GM06990 (cell line): ENCODE measurements at regions not wholly inside any gene's neighbourhood (a gene's known extent, or its start where the extent isn't known, plus 50 kb on each side); places are given as distances from the start of the nearest gene placed in this dataset.

ENCODE experiments used
- DNase-seq: peaks from one replicate; pipeline ENCODE4 v3.0.0-alpha.2; 2011; ENCODE audit not compliant: insufficient read length; ENCODE audit errors: extremely low read depth
- H3K27me3 ChIP-seq: replicated peaks from 2 replicates; pipeline ENCODE4 v1.6.0; 2011; ENCODE audit warnings: low read length; ENCODE audit not compliant: control insufficient read depth, insufficient read depth
- H3K36me3 ChIP-seq: 2 replicates; pipeline ENCODE4 v1.5.1; 2011; ENCODE audit warnings: low read length; ENCODE audit not compliant: control insufficient read depth, insufficient read depth
- H3K4me3 ChIP-seq: replicated peaks from 2 replicates; pipeline ENCODE4 v1.5.1; 2011; ENCODE audit warnings: low read depth, mild to moderate bottlenecking, control low read depth, low read length
- TF ChIP-seq, protein P1 (sequence below): IDR thresholded peaks from 2 replicates; pipeline ENCODE4 v1.5.1; 2011; ENCODE audit warnings: low read length, control low read depth, mild to moderate bottlenecking, inconsistent platforms; ENCODE audit not compliant: insufficient read depth, poor library complexity, severe bottlenecking

DNA sequence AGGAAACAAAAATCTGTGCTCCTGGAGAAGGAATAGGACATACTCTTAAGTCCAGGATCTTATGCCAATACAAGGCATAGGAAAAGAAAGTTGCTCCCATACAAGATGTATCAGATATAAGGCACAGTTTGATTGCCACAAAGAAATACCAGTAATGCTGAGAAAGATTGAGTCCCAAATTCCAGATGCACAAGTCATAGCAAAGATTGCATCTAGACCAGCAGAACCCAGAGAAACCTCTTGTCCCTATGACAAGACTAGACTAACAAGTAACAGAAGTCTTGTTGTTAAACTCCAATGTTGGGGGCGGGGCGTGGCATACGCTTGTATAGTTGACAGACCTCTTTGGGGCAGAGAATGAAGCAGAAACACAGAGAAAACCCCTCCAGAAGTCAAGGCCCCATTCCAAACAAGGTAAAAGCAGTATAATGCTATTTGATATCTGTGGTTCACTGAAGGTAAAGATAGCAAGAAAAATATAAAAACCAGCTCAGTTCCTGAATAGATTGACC lies 671.5 kb upstream of the GRIA3 start:
- TF ChIP-seq, protein P1, sequence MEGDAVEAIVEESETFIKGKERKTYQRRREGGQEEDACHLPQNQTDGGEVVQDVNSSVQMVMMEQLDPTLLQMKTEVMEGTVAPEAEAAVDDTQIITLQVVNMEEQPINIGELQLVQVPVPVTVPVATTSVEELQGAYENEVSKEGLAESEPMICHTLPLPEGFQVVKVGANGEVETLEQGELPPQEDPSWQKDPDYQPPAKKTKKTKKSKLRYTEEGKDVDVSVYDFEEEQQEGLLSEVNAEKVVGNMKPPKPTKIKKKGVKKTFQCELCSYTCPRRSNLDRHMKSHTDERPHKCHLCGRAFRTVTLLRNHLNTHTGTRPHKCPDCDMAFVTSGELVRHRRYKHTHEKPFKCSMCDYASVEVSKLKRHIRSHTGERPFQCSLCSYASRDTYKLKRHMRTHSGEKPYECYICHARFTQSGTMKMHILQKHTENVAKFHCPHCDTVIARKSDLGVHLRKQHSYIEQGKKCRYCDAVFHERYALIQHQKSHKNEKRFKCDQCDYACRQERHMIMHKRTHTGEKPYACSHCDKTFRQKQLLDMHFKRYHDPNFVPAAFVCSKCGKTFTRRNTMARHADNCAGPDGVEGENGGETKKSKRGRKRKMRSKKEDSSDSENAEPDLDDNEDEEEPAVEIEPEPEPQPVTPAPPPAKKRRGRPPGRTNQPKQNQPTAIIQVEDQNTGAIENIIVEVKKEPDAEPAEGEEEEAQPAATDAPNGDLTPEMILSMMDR: no peak

GRCh38 chrX:122517786-122518185 lies 666.3 kb upstream of the GRIA3 start:
- TF ChIP-seq, protein P1: no peak
- H3K4me3 ChIP-seq: no peak overlapping the region

More for the DNA sequence above, 671.5 kb upstream of the GRIA3 start:
- Histone ChIP-seq H3K36me3 (no peaks in the 10 kb centered on the region), H3K27me3 (no peaks in the 10 kb centered on the region), H3K4me3 (no peak overlapping the region)
- no peak for DNase-seq

DNA sequence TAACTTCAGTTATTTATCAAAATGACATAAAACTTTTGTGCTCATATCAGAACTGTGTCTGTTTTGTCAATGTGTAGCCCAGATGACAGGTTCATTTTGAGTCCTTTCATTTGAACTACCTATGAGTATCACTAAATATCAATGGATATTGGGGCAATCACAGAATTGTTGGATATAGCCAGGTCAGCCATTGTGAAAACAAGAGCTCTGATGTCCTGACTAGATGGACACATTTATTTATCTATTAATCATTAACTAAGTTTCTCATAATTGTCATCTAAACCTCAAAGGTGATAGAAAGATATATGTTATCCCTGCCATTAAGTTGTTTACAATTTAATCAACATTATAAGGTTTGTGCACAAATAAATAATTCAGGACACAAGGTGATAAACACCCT lies 638.3 kb upstream of the GRIA3 start:
- Histone ChIP-seq H3K4me3 (no peak overlapping the region), H3K36me3 (no peaks in the 10 kb centered on the region), H3K27me3 (no peaks in the 10 kb centered on the region)
- DNase-seq: no peak
- TF ChIP-seq, protein P1: no peak

More at GRCh38 chrX:122517786-122518185, 666.3 kb upstream of the GRIA3 start:
- Histone ChIP-seq H3K36me3 (no peaks in the 10 kb centered on the region), H3K27me3 (no peaks in the 10 kb centered on the region)
- DNase-seq: no peak

- TF ChIP-seq, protein P1: no peak
- Histone ChIP-seq H3K36me3 (no peaks in the 10 kb centered on the region), H3K27me3 (no peaks in the 10 kb centered on the region), H3K4me3 (no peak overlapping the region)
- DNase-seq: no peak
Measured at GRCh38 chrX:122546269-122546668, 637.8 kb upstream of the GRIA3 start.

- TF ChIP-seq, protein P1: no peak
- DNase-seq: no peak
- H3K36me3 ChIP-seq: no peaks in the 10 kb centered on the region
- no peaks in the 10 kb centered on the region for H3K27me3 ChIP-seq
- H3K4me3 ChIP-seq: no peak overlapping the region
Measured at GRCh38 chrX:122552286-122552800, 631.7 kb upstream of the GRIA3 start.

GRCh38 chrX:122555925-122556324 lies 628.2 kb upstream of the GRIA3 start:
- H3K4me3 ChIP-seq: no peak overlapping the region
- no peaks in the 10 kb centered on the region for H3K36me3 ChIP-seq
- H3K27me3 ChIP-seq: no peaks in the 10 kb centered on the region
- no peak for DNase-seq
- TF ChIP-seq, protein P1: no peak
